Lung (tissue), 11 donors: ENCODE measurements at regions not wholly inside any gene's neighbourhood (a gene's known extent, or its start where the extent isn't known, plus 50 kb on each side); places are given as distances from the start of the nearest gene placed in this dataset.
A peak's percentile ranks its signal among the peaks of the same experiment; 100 is the strongest.

Experiments used
- ATAC-seq: fragments of 200-7000 bp; cut with Tn5 transposase; one replicate; pipeline ENCODE4 v1.9.1; 2020; ENCODE audit warnings: moderate number of reproducible peaks; ENCODE audit not compliant: insufficient read depth, low FRiP score
- DNase-seq, 3 donors: peaks; one replicate each; pipeline ENCODE4 v3.0.0-alpha.2; 2013 to 2017
- H3K27ac ChIP-seq, 2 donors: one replicate each; pipeline ENCODE4 v1.5.1; 2013; ENCODE audit warnings: mild to moderate bottlenecking in 2 of 2, moderate library complexity in 2 of 2, control low read depth in 1 of 2, inconsistent platforms in 1 of 2, low read depth in 1 of 2, low read length in 1 of 2
- H3K27me3 ChIP-seq, 3 donors: one replicate each; pipeline ENCODE4 v1.5.1; 2013; ENCODE audit warnings: low read length in 2 of 3; ENCODE audit not compliant: control insufficient read depth in 3 of 3, insufficient read depth in 3 of 3
- H3K36me3 ChIP-seq, 4 donors: one replicate each; pipeline ENCODE4 v1.5.1; 2013; ENCODE audit warnings: low read length in 4 of 4, mild to moderate bottlenecking in 1 of 4, moderate library complexity in 1 of 4; ENCODE audit not compliant: control insufficient read depth in 4 of 4, insufficient read depth in 4 of 4
- H3K4me1 ChIP-seq, 5 donors: one replicate each; pipeline ENCODE4 v1.5.1; 2013; ENCODE audit warnings: low read length in 5 of 5, mild to moderate bottlenecking in 2 of 5, moderate library complexity in 1 of 5; ENCODE audit not compliant: control insufficient read depth in 5 of 5, insufficient read depth in 5 of 5
- H3K4me3 ChIP-seq: one replicate; pipeline ENCODE4 v1.5.1; 2013; ENCODE audit warnings: mild to moderate bottlenecking, control low read depth, moderate library complexity
- H3K9ac ChIP-seq, 2 donors: one replicate each; pipeline ENCODE4 v1.5.1; 2013; ENCODE audit warnings: low read length in 2 of 2, control low read depth in 1 of 2; ENCODE audit not compliant: insufficient read depth in 1 of 2
- H3K9me3 ChIP-seq, 4 donors: one replicate each; pipeline ENCODE4 v1.5.1; 2013; ENCODE audit warnings: low read length in 3 of 4, mild to moderate bottlenecking in 1 of 4, moderate library complexity in 1 of 4; ENCODE audit not compliant: control insufficient read depth in 4 of 4, insufficient read depth in 3 of 4
- WGBS, 2 donors: extraction: QIAGEN DNeasy Blood & Tissue Kit; methylation state at CpG; one replicate each; pipeline ENCODE4 v1.1.7; 2013; 5-methylcytosine and 5-hydroxymethylcytosine counted together
- TF ChIP-seq, protein P1 (sequence below): IDR thresholded peaks from 2 replicates; pipeline ENCODE4 v1.5.1; 2012; ENCODE audit warnings: mild to moderate bottlenecking; ENCODE audit errors: control extremely low read depth, extremely low read depth
- donor health status: control.
- donor health status: control.
- donor health status: Bipolar disorder and iron deficiency.
- donor health status: healthy.
- donor health status: DM: yes; HTN: yes; CAD: no.

DNA sequence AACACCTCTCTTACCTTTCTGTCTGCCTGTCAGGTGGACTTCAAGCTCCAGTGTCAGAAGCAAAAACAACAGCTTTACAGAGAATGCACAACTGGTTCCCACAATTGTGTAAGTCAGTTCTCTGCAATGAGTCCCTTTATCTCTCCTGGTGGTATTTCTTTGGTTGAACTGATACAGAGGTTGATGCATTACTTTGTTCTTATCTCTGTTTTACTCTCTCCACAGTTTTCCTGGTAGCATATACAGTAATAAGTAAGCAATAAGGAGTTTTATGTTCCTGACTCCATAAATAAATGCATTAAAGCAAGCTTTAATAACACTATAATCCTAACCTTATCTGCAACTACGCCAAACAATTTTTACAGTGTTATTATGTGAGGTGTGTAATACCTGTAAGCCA, 310.3 kb upstream of the GYPC start:
- ATAC-seq (no peak), DNase-seq (no peak)
- Histone ChIP-seq H3K9ac (no peak overlapping the region), H3K4me3 (no peak overlapping the region), H3K27me3 (no peaks in the 10 kb centered on the region), H3K36me3 (no peaks in the 10 kb centered on the region), H3K4me1 (no peaks in the 10 kb centered on the region), H3K9me3 (no peaks in the 10 kb centered on the region), H3K27ac (no peak overlapping the region)
- 68 to 73% methylated on average over 1 of the region's 1 CpG for WGBS, 2 donors
- TF ChIP-seq, protein P1, sequence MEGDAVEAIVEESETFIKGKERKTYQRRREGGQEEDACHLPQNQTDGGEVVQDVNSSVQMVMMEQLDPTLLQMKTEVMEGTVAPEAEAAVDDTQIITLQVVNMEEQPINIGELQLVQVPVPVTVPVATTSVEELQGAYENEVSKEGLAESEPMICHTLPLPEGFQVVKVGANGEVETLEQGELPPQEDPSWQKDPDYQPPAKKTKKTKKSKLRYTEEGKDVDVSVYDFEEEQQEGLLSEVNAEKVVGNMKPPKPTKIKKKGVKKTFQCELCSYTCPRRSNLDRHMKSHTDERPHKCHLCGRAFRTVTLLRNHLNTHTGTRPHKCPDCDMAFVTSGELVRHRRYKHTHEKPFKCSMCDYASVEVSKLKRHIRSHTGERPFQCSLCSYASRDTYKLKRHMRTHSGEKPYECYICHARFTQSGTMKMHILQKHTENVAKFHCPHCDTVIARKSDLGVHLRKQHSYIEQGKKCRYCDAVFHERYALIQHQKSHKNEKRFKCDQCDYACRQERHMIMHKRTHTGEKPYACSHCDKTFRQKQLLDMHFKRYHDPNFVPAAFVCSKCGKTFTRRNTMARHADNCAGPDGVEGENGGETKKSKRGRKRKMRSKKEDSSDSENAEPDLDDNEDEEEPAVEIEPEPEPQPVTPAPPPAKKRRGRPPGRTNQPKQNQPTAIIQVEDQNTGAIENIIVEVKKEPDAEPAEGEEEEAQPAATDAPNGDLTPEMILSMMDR, result no peak

DNA sequence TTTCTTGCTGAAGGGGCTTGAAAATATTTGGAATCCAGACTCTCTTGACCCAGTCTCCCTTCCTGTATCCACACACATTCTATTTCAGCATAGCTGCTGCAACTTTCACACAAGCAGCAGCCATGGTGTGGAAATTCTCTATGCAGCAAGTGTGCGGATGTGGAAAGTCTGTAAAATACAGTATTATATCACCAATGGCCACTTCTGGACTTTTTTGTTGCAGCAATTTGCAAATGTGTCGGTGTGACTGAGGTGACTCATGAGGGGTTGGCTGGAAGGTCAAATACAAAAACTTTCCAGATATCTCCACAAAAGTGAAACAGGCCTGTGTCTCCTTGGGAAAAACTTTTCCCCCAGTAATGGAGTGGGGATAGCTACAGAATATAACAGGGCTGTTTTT, 299.3 kb upstream of the GYPC start:
- 84 to 90% methylated on average over 2 of the region's 2 CpGs for WGBS, 2 donors

DNA sequence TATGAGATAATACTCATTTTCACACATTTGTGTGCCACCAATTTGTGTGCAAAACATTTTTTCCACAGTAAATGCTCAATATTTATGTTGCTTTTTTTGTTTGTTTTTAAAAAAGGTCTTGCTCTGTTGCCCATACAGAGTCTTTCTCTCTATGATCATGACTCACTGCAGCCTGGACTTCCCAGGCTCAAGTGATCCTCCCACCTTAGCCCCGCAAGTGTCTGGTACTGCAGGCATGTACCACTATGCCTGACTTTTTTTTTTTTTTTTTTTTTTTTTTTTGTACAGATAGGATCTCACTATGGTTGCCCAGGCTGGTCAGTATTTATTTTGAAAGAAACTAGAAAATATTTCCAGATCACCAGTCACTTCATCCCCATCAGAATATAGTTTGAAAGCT, 297.8 kb upstream of the GYPC start:
- DNase-seq (no peak), ATAC-seq (no peak)
- no peak overlapping the region for H3K4me3 ChIP-seq
- H3K9ac ChIP-seq, result no peak overlapping the region
- no peak overlapping the region for H3K27ac ChIP-seq
- TF ChIP-seq, protein P1, result no peak
- no peaks in the 10 kb centered on the region for H3K4me1 ChIP-seq
- H3K36me3 ChIP-seq, result no peaks in the 10 kb centered on the region
- H3K9me3 ChIP-seq, result no peaks in the 10 kb centered on the region
- 87 to 96% methylated on average over 1 of the region's 1 CpG for WGBS, 2 donors
- no peaks in the 10 kb centered on the region for H3K27me3 ChIP-seq

More for the DNA sequence above, 299.3 kb upstream of the GYPC start:
- Histone ChIP-seq H3K27me3 (no peaks in the 10 kb centered on the region), H3K9ac (no peak overlapping the region), H3K36me3 (no peaks in the 10 kb centered on the region), H3K4me3 (no peak overlapping the region), H3K9me3 (no peaks in the 10 kb centered on the region), H3K27ac (no peak overlapping the region), H3K4me1 (no peaks in the 10 kb centered on the region)
- DNase-seq (no peak), ATAC-seq (no peak)
- TF ChIP-seq, protein P1, result no peak

DNA sequence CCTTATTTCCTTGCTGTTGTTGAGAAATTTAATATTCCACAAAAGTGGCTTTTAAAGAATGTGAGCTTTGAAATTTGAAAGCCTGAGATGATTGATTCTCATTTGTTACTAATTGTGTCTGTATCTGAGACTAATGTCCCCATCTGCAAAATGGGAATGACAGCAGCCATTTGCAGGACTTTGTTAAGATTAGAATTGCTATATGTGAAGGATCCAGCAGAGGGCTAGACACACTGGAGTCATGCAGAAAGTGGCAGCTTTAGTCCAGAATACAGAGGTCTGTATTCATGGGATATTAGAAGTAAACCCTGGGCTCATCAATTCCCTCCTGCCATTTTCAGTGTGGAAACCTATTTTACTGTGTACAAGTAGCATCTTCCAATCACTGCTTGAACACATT, 296.5 kb upstream of the GYPC start:
- ATAC-seq (no peak), DNase-seq (peak in 2 of 3 donors; percentile 32 to 38)
- Histone ChIP-seq H3K9me3 (no peaks in the 10 kb centered on the region), H3K4me1 (no peaks in the 10 kb centered on the region), H3K27me3 (no peaks in the 10 kb centered on the region), H3K4me3 (no peak overlapping the region), H3K36me3 (no peaks in the 10 kb centered on the region), H3K9ac (no peak overlapping the region), H3K27ac (no peak overlapping the region)
- TF ChIP-seq, protein P1, result no peak
